ENCODE measurements at regions not wholly inside any gene's neighbourhood (a gene's known extent, or its start where the extent isn't known, plus 50 kb on each side); places are given as distances from the start of the nearest gene placed in this dataset.
"Not testable (repeated sequence)": the region's sequence is repeated elsewhere in the genome, so short reads cannot be mapped to it uniquely, and the experiment has no call there.

DNA sequence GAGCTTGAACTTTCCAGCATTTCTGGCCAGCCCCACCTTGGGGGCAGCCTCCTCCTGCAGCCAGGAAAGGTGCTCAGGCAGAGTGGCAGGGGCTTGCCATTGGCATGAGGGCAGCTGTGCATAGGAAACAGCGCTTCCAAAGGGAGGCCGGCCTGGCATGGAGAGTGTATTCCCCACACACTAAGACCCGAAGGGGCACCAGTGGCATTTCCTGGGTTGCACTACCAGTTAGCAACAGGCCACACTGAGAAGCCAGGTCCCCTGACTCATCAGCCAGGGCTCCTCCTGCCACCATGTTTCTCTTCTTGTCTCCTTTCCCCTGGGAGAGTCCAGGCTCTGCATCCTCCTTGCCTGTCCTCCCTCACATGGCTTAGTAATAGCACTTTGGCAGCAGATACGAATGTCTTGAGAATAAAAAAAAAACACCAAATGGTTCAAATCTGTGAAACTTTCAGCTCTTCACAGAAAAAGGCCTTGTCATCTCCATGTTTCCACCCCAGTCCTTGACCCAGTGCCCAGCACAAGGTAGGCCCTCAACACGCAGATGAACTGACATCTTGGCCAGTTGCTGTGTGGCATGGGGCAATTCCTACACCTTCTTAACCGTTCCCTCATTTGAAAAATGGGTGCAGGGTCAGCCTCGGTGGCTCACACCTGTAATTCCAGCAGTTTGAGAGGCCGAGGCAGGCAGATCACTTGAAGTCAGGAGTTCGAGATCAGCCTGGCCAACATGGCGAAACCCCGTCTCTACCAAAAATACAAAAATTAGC is 180.4 kb downstream of the SMAD6 start:
- DNase-seq (ENCODE audit: extremely low read depth, low read depth) = no peak

- peak; percentile 87 for DNase-seq (ENCODE audit: extremely low read depth, low read depth)
These were observed 181.4 kb downstream of the SMAD6 start for GRCh38 chr15:66883284-66883911.

DNA sequence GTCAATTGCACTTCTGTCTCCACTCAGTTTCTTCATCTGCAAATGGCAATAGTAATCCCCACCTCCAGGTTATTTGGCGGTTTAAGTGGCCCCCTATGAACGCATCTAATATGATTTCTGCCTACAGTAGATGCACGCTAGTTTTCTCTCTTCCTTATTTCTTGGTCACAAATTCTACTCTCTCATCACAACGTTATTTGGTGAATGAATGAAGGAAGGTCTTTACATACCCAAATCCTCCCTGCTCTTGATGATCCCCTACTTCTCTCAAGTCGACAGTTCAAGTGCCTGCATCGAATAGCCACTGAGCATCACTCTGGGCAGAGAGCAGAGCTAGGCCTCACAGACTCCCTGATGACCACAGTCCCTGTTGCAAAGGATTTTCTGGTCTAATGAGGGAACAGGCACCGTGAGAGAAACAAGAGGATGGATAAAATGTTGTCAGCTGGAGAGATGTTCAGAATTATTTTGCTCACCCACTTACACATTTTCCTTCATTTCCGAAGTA is 181.2 kb upstream of the SMAD3 start:
- no peak for DNase-seq (ENCODE audit: extremely low read depth, low read depth)

DNA sequence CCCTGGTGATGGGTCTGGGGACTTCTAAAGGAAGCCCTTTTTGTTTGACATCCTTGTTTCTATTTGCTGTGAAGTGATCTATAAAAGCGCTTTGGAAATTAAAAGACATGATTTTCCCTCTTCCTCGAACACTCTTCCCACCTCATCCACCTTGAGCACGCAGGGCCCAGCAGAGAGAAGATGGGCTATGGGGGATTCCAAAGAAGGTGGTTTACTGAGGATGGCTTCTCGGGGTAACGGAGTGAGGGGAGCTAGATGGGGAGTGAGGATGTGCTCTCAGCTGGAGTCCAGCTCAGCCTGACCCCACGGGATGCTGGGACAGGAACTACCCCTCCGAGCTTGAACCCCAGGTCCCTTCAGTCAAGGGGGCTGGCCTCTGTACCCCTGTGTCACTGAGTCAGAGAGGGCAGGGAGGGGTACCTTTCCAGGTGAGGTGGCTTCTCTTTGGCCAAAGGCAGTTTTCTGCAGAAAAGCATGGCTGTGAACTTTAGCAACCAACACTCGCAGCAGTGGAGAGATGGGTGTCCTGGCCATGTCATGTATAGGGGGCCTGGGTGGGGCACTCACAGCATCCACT is 180.7 kb upstream of the SMAD3 start:
- DNase-seq (ENCODE audit: extremely low read depth, low read depth) = no peak

DNA sequence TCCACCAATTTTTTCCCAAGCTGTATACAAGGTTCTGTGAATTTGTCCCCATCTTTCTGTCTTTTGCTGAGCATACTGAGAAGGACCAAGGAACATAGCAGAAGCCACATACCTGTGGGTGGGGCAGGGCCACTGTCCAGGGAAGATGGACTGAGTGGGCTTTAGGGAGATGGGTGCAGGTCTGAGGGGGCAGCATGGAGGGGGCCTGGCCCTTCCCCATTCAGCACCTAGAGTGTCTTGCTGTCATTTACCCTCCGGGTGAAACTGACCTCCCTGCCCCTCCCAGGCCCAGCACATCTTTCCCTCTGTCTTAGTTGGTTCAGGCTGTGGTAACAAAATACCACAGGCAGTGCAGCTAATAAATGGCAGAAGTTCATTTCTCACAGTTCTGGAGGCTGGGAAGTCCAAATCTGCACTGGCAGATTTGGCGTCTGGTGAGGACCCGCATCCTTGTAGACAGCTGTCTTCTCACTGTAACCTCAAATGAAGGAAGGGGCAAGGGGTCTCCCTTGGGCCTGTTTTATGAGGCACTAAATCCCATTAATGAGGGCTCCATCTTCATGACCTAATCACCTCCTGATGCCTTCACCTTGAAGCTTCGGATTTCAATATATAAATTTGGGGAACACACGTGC is 180.0 kb upstream of the SMAD3 start:
- DNase-seq (ENCODE audit: extremely low read depth, low read depth) = no peak

- DNase-seq (ENCODE audit: extremely low read depth, low read depth) = no peak
These were observed 179.1 kb upstream of the SMAD3 start for GRCh38 chr15:66886241-66886675.

DNA sequence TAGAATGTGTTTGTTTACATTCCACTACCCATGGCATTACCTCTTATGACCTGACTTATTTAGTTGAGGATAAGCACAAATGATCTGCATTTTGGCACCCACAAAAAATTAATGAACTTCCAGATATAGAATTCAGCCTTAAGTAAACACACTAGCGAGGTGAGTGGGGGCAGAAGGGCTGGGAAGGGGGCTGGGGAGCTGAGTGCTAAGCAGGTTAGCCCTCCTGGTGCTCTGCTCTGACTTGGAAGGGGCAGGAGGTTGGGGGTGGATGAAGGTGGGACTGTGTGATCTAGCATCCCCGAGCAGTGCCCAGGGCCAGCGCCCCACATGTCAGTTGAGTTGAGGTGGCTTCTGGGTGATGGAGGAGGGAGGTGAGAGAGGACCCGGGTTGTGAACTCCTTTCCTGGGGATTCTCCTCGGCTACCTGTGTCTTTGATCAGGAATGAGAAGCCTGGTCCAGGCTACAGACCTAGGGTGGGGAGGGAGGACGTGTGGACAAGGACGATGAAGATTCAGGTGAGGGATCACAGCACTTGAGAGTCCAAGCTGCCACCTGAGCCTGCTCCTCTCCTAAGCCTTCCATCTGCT is 178.6 kb upstream of the SMAD3 start:
- no peak for DNase-seq (ENCODE audit: extremely low read depth, low read depth)

DNA sequence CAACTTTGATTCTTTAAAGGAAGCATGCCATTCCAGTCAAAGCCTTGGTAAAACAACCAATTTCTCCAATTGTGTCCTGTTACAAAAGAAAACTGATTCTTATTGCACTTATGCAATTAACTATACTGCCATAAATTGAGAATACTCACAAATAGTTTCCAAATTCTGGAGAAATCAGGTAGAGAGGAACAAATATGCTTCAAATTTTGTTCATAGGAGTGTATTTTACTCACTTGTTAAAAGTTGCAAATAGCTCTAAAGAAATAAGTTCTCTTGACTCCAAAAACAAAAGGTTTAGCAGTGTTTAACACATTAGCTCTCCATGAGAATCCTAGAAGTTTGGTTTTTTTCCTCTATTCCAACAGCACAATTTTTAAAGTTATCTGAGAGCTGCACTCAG is 176.1 kb upstream of the SMAD3 start:
- DNase-seq (ENCODE audit: extremely low read depth, low read depth) = not testable (repeated sequence)

- no peak for DNase-seq (ENCODE audit: extremely low read depth, low read depth)
These were observed 173.6 kb upstream of the SMAD3 start for GRCh38 chr15:66891776-66892175.

DNA sequence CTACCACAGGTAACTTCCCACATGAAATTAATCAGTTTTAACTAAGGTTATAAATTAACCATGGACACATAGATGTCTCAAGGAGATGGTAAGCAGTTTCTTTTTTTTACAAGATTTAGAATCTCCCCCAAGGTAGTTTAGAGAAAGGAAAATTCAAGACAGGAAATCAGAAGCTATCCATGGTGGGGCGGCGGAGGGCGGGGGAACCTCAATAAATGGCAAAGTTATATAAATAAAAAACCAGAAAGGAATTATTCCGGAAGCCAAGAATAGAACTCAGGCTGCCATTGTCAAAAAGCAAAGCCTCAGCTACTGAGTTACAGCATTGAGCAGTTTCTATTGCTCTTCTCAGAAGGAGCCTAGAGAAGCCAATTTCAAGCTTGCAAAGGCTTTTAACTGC is 172.1 kb upstream of the SMAD3 start:
- no peak for DNase-seq (ENCODE audit: extremely low read depth, low read depth)

DNA sequence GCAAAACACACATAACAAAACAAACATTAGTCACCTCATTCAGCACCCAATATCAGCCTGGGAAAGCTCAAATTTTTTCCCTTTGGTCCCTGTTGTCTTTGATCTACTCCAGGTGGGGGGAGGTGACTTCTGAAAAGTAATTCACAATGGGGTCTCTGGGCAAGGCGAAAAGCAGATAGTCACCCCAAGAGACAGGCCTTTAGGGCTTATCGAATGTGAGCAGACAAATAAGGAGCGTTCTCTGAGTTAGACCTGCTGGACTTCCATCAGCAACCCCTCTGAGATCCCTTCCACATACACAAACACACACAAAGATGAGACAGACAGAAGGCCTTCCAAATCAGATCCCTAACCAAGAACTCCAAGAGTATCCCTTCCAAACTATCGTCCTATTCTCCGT is 171.0 kb upstream of the SMAD3 start:
- no peak for DNase-seq (ENCODE audit: extremely low read depth, low read depth)

DNA sequence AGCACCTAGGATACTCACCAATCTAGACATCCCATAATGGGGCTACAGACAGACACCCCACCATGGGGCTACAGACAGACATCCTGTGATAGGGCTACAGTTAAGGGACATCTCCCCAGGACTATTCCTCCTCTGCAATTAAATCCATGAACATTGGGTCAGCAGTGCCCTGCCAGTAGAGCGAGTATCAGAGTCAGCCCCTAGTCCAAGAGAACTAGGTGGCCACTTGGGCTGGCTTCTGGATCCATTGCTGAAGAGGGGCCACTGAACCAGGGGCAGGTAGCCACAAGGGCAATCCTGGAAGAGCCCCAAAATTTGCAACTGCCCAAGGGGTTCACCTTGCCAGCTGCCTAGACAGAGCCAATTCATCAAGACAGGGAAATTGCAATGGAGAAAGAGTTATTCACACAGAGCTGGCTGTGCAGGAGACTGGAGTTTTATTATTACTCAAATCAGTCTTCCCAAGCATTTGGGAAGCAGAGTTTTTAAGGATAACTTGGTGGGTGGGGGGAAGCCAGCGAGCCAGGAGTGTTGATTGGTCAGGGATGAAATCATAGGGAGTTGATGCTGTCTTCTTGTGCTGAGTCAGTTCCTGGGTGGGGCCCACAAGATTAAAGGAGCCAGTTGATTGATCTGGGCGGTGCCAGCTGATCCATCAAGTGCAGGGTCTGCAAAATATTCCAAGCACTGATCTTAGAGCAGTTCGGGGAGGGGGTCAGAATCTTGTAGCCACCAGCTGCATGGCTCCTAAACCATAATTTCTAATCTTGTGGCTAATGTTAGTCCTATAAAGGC is 170.2 kb upstream of the SMAD3 start:
- DNase-seq (ENCODE audit: extremely low read depth, low read depth) = peak; percentile 30

GRCh38 chr15:66895794-66896453 is 169.5 kb upstream of the SMAD3 start:
- DNase-seq (ENCODE audit: extremely low read depth, low read depth) = no peak

DNA sequence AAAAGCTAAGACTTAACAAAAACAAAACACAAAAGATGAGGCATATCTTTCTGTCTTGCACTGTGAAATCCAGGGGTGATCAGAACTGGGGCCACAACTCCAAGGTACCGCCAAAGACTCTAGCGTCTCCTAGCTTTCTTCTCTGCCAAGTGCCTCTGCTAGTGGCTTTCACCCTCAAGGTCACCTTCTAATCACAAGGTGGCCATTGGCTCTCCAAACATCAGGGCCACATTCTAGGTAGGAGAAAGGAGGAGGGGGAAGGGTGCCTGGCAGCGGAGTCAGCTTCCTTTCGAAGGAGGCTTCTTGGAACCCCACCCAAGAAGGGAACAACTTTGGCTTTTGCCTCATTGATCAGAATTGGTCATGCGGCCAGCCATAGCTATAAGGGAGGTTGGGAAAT is 168.8 kb upstream of the SMAD3 start:
- no peak for DNase-seq (ENCODE audit: extremely low read depth, low read depth)

GRCh38 chr15:66897416-66897815 is 168.0 kb upstream of the SMAD3 start:
- DNase-seq (ENCODE audit: extremely low read depth, low read depth) = no peak

DNA sequence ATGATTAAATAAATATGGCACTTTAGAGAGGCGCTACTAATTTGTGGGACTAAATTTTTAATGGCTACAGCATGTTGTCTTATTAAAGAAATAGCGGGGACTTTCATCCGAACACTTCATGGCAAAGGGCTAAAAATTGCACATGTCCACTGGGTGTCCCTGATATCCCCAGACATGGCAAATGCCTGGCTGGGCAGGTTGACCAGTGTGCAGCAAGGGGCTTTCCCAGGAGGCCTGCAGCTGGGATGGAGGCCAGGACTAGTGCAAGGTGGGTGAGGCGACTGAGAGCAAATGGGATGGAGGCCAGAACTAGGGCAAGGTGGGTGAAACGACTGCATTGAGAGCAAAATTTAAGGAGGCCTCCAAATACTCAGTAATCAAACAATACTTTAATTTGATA is 167.4 kb upstream of the SMAD3 start:
- no peak for DNase-seq (ENCODE audit: extremely low read depth, low read depth)

DNA sequence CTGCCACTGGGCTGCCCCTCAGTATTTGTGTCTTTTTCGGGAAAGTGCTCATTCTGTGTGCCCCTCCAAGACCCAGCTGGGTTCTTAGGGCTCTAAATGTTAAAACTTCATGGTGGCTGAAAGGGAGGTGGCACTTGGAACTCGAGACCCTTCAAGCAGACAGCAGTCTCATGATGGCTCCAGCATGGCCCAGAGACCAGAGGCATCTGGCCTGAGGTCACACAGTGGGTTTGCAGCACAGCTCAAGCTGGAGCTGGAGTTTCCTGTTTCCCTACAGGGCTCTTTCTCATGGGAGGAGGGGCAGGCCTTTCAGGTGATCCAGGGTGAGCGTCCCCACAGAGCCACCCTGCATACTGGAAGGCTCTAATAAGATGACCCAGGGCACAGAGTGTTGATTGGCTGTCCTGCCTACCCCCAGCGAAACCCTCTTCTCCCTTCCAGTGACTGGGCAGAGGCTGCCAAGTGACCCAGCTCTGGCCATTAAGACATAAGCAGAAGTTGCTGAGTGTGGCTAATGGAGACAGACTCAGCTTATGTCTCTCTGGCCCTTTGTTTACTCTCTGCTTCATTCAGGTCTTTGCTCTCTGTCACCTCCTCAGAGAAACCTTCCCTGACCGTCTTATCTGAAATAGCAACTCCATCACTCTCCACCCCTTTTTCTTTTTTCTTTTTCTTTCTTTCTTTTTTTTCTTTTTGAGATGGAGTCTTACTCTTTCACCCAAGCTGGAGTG is 166.6 kb upstream of the SMAD3 start:
- no peak for DNase-seq (ENCODE audit: extremely low read depth, low read depth)

- DNase-seq (ENCODE audit: extremely low read depth, low read depth) = peak; percentile 63
These were observed 165.6 kb upstream of the SMAD3 start for GRCh38 chr15:66899555-66900350.

Measured in NCI-H460 (cell line).